Sigmoid colon (tissue), 3 donors: ENCODE measurements at regions not wholly inside any gene's neighbourhood (a gene's known extent, or its start where the extent isn't known, plus 50 kb on each side); places are given as distances from the start of the nearest gene placed in this dataset.
"Not testable (repeated sequence)": the region's sequence is repeated elsewhere in the genome, so short reads cannot be mapped to it uniquely, and the experiment has no call there.

Experiments used
- POLR2A ChIP-seq, 2 donors: fragments of 450-650 bp; IDR thresholded peaks; one replicate each; pipeline ENCODE4 v1.6.1; 2016; ENCODE audit warnings: antibody characterized with exemption in 2 of 2, mild to moderate bottlenecking in 2 of 2, moderate library complexity in 2 of 2
- TF ChIP-seq, protein P1 (sequence below), 4 experiments: fragments of 450-650 bp in 3 of 4; fragments of 200-600 bp in 1 of 4; IDR thresholded peaks; one replicate each; pipeline ENCODE4 v1.5.1; 2016 to 2019; ENCODE audit warnings: antibody characterized with exemption in 4 of 4, mild to moderate bottlenecking in 3 of 4, moderate library complexity in 2 of 4

DNA sequence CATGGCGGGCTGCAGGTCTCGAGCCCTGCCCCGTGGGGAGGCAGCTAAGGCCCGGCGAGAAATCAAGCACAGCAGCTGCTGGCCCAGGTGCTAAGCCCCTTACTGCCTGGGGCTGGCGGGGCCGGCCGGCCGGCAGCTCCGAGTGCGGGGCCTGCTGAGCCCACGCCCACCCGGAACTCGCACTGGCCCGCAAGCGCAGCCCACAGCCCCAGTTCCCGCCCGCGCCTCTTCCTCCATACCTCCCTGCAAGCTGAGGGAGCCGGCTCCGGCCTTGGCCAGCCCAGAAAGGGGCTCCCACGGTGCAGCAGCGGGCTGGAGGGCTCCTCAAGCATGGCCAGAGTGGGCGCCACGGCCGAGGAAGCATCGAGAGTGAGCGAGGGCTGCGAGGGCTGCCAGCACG, 270.5 kb upstream of the ZNF804A start:
- TF ChIP-seq, protein P1, sequence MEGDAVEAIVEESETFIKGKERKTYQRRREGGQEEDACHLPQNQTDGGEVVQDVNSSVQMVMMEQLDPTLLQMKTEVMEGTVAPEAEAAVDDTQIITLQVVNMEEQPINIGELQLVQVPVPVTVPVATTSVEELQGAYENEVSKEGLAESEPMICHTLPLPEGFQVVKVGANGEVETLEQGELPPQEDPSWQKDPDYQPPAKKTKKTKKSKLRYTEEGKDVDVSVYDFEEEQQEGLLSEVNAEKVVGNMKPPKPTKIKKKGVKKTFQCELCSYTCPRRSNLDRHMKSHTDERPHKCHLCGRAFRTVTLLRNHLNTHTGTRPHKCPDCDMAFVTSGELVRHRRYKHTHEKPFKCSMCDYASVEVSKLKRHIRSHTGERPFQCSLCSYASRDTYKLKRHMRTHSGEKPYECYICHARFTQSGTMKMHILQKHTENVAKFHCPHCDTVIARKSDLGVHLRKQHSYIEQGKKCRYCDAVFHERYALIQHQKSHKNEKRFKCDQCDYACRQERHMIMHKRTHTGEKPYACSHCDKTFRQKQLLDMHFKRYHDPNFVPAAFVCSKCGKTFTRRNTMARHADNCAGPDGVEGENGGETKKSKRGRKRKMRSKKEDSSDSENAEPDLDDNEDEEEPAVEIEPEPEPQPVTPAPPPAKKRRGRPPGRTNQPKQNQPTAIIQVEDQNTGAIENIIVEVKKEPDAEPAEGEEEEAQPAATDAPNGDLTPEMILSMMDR (IDR thresholded peaks at IDR 0.05), result not testable (repeated sequence)
- not testable (repeated sequence) for TF ChIP-seq POLR2A (IDR thresholded peaks at IDR 0.05)
